Spinal cord (tissue), 9 donors: ENCODE measurements at regions not wholly inside any gene's neighbourhood (a gene's known extent, or its start where the extent isn't known, plus 50 kb on each side); places are given as distances from the start of the nearest gene placed in this dataset.
A peak's percentile ranks its signal among the peaks of the same experiment; 100 is the strongest.
"Not testable (repeated sequence)": the region's sequence is repeated elsewhere in the genome, so short reads cannot be mapped to it uniquely, and the experiment has no call there.

Experiments
- DNase-seq, 6 donors: peaks; one replicate each; pipeline versions ENCODE4 v3.0.0 to v3.0.0-alpha.2; 2013 to 2015; ENCODE audit warnings: low spot score in 6 of 6, low read depth in 4 of 6
- H3K27ac ChIP-seq: one replicate; pipeline ENCODE4 v1.5.1; 2013; ENCODE audit warnings: low read depth, low read length, control low read depth
- H3K27me3 ChIP-seq: one replicate; pipeline ENCODE4 v1.6.1; 2013; ENCODE audit warnings: low read length; ENCODE audit not compliant: control insufficient read depth, insufficient read depth
- H3K36me3 ChIP-seq: one replicate; pipeline ENCODE4 v1.6.1; 2013; ENCODE audit warnings: low read length; ENCODE audit not compliant: control insufficient read depth, insufficient read depth
- H3K4me1 ChIP-seq: one replicate; pipeline ENCODE4 v1.6.1; 2013; ENCODE audit warnings: low read length; ENCODE audit not compliant: control insufficient read depth, insufficient read depth
- H3K4me3 ChIP-seq: one replicate; pipeline ENCODE4 v1.5.1; 2013; ENCODE audit warnings: low read depth, low read length, control low read depth
- H3K9me3 ChIP-seq: one replicate; pipeline ENCODE4 v1.6.1; 2013; ENCODE audit warnings: low read length; ENCODE audit not compliant: control insufficient read depth, insufficient read depth
- WGBS: methylation state at CpG from one replicate; pipeline ENCODE4 v1.1.5; 2013; ENCODE audit warnings: missing lambda C conversion rate; ENCODE audit not compliant: insufficient coverage; 5-methylcytosine and 5-hydroxymethylcytosine counted together
- donor health status: healthy.

DNA sequence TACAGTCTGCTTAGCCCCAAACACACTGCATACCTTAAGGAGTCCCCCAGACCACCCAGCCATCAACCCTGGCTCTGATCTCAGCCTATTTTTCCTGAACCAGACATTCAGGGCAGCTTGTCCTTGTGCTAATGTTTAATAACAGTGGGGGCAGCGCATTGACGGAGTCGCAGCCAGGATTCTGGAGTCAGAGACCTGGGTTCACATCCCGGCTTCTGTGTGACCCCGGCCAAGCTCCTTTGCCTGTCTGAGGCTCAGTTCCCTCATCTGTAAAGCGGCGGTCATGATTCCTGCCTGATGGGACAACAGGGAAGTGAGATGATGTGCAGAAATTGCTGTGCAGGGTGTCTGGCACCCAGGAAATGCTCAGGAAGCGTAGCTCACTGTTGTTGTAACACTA is 63.1 kb downstream of the MATN1 start:
- Histone ChIP-seq H3K4me1 (peaks cover 34% of the 10 kb centered on the region), H3K27me3 (no peaks in the 10 kb centered on the region), H3K9me3 (no peaks in the 10 kb centered on the region), H3K4me3 (no peak overlapping the region), H3K36me3 (no peaks in the 10 kb centered on the region), H3K27ac (no peak overlapping the region)
- WGBS = 82% methylated on average over 8 of the region's 8 CpGs
- DNase-seq = no peak

DNA sequence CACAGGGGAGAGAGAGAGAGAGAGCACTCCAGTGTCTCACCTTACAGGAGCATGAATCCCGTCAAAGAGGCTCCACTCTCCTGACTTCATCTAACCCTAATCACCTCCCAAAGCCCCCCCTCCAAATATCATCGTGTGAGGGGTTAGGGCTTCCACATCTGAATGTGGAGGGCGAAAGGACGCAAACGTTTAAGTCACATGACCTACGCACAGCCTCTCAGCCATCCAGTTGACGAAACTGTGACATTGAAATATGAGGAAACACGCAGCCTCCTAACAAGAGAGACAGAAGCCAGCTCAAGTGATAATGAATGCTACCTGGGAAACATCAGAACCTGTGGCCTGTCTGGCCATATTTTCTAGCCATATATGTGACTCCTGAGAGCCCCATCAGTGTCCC is 63.7 kb downstream of the MATN1 start:
- Histone ChIP-seq H3K4me3 (no peak overlapping the region), H3K9me3 (no peaks in the 10 kb centered on the region), H3K4me1 (peaks cover 29% of the 10 kb centered on the region), H3K36me3 (no peaks in the 10 kb centered on the region), H3K27me3 (no peaks in the 10 kb centered on the region), H3K27ac (no peak overlapping the region)
- WGBS = 81% methylated on average over 3 of the region's 8 CpGs
- DNase-seq = no peak

DNA sequence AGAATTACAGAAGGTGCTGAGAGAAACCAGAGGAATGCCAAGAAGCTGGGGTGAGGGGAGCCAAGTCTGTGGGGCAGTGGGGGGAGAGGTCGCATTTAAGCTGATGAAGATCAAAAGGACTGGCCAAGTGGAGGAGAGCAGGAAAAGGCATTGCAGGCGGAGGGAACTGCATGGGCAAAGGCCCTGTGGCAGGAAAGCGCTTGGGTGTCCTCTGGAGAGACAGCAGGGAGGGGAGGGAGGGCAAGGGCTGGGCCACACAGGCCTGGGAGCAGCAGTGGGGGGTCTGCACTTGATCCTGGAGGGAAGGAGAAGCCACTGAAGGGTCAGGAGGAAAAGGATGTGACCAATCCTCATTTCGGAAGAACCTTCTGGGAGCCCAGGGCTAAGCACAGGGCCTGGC is 65.0 kb downstream of the MATN1 start:
- H3K4me1 ChIP-seq = peaks cover 15% of the 10 kb centered on the region
- not testable (repeated sequence) for H3K27ac ChIP-seq, H3K4me3 ChIP-seq, DNase-seq, H3K36me3 ChIP-seq, H3K9me3 ChIP-seq, H3K27me3 ChIP-seq
- 88% methylated on average over 4 of the region's 4 CpGs for WGBS

DNA sequence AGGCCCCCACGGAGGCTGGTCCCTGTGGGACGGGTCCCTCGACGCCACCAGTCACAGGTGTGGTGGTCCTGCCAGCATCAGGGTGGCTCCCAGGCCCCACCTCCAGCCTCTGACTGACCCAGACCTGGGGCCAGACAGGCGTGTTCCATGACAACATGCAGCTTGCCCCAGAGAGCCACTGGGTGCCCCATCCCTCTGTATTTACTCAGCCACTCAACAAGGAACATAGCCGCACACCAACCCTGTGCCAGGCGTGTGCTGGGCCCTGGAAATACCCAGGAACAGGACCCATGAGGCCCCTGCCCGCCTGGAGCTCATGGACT is 65.4 kb downstream of the MATN1 start:
- DNase-seq = no peak
- Histone ChIP-seq H3K4me3 (no peak overlapping the region), H3K27me3 (no peaks in the 10 kb centered on the region), H3K36me3 (no peaks in the 10 kb centered on the region), H3K4me1 (peaks cover 11% of the 10 kb centered on the region), H3K9me3 (no peaks in the 10 kb centered on the region), H3K27ac (no peak overlapping the region)
- WGBS = 87% methylated on average over 5 of the region's 8 CpGs

DNA sequence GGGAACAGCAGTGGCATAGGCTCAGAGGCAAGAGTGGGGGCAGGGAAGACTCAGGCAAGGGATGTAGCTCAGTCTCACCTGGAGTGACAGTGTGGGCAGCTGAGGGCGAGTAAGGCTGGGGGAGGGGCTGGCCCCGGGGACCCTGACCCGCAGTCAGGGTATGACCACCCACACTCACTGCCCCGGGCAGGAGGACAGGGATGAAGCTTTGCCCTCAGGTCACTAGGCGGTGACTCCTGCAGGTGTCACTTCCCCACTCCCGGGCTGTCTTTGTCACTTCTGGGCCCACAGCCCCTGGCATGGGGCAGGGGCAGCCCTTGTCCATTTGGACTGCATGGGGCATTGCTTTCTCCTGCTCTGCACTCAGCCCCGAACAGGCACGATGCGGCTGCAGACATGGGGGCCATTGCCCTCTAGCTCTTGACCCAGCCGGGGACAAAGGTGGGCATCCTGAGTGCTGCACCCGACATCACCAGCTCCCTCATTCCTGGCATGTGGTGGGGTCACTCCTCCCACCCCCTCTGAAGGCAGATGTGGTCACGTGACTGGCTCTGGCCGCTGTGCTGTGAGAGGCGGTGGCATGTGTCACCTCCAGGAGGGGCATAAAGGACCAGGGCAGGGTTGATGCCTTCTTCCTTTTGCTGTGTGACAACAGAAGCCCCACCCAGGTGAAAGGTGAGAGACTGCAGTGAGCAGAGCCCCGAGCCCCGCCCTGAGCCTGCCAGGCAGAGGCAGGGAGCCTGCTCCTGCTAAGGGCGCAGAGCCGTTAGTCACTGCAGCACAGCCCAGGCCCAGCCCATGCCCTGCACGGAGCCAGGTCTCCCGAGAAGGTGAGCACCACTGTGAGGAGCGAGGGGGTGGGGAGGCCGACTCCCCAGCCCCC is 66.0 kb downstream of the MATN1 start:
- Histone ChIP-seq H3K4me3 (no peak overlapping the region), H3K27ac (no peak overlapping the region), H3K36me3 (no peaks in the 10 kb centered on the region), H3K9me3 (no peaks in the 10 kb centered on the region), H3K4me1 (peaks cover 9% of the 10 kb centered on the region), H3K27me3 (no peaks in the 10 kb centered on the region)
- no peak for DNase-seq
- 77% methylated on average over 22 of the region's 22 CpGs for WGBS

DNA sequence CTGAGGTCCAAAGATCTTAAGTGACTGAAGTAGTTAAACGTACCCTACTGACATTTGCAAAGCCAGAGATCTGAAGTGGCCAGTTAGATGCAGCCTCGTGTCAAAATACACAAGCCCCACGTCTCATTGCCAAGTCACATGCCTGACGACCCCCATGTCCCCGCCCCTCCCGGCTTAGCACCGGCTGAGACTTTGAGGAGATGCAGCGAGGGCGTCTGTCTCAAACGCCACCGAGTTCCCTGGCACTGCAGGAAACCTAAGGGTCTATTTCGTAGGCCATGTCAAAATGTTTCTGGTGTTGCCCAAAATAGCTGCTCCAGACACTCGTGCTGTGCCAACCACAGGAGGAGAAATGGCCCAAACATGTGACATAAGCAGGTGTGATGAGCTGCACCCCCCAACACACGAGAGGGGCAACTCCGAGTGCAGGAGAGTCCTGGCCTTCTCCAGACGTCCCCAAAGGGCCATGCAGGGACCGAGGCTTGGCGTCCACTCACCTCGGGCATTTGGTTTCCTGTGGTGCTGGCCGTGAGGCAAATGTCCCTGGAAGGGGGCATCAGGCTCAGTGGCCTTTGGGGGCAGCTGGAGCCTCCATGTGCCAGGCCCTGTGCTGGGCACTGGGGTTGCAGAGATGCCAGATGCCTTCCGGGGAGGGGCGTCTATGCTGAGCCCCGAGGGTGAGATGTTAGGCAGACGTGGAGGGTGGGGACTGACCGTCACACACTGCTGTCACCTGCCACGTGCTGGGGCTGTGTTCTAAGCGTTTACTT is 67.0 kb downstream of the MATN1 start:
- no peaks in the 10 kb centered on the region for H3K9me3 ChIP-seq
- no peak for DNase-seq
- H3K36me3 ChIP-seq = no peaks in the 10 kb centered on the region
- H3K27me3 ChIP-seq = peaks cover 2% of the 10 kb centered on the region
- H3K27ac ChIP-seq = no peak overlapping the region
- peaks cover 11% of the 10 kb centered on the region for H3K4me1 ChIP-seq
- whole genome bisulfite sequencing = 78% methylated on average over 26 of the region's 27 CpGs
- H3K4me3 ChIP-seq = no peak overlapping the region

DNA sequence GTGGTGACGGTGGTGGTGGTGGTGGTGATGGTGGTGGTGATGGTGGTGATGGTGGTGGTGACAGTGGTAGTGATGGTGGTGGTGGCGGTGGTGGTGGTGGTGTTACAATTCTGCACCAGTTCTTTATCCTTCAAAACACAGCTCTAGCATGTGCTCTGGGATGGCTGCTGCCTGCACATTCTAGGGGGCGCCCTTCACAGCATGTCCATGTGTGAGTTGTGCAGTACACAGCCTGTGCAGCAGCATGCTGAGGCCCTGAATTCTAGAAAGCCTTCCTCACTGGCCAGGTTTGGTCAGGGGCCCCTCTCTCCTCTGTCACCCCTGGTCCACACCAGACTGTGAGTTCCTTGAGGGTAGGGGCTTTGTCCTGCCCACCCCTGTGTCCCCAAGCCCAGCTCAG is 67.7 kb downstream of the MATN1 start:
- 91% methylated on average over 1 of the region's 3 CpGs for WGBS
- H3K36me3 ChIP-seq = no peaks in the 10 kb centered on the region
- no peaks in the 10 kb centered on the region for H3K9me3 ChIP-seq
- H3K4me3 ChIP-seq = no peak overlapping the region
- H3K4me1 ChIP-seq = peaks cover 17% of the 10 kb centered on the region
- H3K27me3 ChIP-seq = peaks cover 2% of the 10 kb centered on the region
- H3K27ac ChIP-seq = no peak overlapping the region
- no peak for DNase-seq

DNA sequence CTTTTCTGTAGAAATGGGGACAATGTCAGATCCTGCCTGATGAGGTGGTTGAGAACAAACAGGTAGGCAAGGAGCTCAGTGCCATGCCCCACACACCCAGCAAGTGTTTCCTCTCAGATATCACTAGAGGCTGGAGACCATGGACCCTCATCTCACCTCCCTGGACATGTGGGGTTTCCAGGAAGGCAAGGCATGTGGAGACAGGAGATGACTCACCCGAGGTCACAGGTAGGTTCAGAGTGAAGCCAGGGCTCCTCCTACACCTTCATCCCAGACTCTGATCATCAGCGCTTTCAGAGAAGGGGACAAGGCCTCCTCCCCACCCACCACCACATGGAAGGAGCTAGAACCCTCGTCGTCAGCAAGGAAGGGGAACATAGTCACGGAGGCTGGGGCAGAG is 69.2 kb downstream of the MATN1 start:
- Histone ChIP-seq H3K36me3 (no peaks in the 10 kb centered on the region), H3K4me3 (no peak overlapping the region), H3K4me1 (peaks cover 22% of the 10 kb centered on the region), H3K27ac (no peak overlapping the region), H3K9me3 (no peaks in the 10 kb centered on the region), H3K27me3 (peaks cover 2% of the 10 kb centered on the region)
- 100% methylated on average over 1 of the region's 5 CpGs for WGBS
- DNase-seq = no peak

DNA sequence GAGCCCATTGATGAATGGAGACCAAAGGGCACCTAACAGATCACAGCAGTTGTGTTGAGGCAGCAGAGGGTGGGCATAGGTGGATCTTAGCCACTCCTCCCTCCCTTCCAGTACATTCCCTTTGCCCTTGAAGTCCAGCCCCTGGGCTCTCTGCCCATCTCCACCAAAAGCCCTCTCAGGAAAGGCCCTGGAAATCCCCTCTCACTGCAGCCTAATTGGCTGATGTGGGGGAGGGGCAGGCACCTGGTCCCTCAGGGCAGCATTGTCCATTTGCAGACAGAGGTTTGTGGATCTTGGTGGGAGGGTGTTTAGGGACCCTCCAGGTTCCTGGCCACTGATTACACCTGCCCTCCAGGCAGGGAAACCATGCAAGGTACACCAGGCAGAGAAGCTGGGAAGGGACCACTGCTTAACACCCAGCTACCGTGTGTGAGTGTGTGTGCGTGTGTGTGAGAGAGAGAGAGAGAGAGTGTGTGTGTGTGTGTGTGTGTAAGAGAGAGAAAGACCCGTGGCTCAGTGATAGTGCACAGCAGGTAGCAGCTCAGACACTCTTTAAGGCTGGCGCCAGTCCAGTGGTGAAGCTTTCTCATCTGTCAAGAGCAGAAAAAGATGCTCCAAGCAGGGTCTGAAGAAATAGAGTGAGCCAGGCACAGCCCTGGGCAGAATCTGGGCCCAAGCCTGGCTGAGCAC is 71.1 kb downstream of the MATN1 start:
- H3K27me3 ChIP-seq = peaks cover 6% of the 10 kb centered on the region
- peaks cover 22% of the 10 kb centered on the region for H3K4me1 ChIP-seq
- H3K4me3 ChIP-seq = no peak overlapping the region
- H3K9me3 ChIP-seq = no peaks in the 10 kb centered on the region
- H3K27ac ChIP-seq = no peak overlapping the region
- WGBS = 37% methylated on average over 4 of the region's 4 CpGs
- peak in 2 of 6 donors; percentile 76 to 79 for DNase-seq
- H3K36me3 ChIP-seq = no peaks in the 10 kb centered on the region
